Activated naive CD4-positive, alpha-beta T cell treated with Interleukin-2 at 50 U/mL for 16 hours (primary cell): ENCODE measurements at regions not wholly inside any gene's neighbourhood (a gene's known extent, or its start where the extent isn't known, plus 50 kb on each side); places are given as distances from the start of the nearest gene placed in this dataset.

Source experiments
- DNase-seq: peaks from one replicate; pipeline ENCODE4 v3.0.0-alpha.2; 2020

DNA sequence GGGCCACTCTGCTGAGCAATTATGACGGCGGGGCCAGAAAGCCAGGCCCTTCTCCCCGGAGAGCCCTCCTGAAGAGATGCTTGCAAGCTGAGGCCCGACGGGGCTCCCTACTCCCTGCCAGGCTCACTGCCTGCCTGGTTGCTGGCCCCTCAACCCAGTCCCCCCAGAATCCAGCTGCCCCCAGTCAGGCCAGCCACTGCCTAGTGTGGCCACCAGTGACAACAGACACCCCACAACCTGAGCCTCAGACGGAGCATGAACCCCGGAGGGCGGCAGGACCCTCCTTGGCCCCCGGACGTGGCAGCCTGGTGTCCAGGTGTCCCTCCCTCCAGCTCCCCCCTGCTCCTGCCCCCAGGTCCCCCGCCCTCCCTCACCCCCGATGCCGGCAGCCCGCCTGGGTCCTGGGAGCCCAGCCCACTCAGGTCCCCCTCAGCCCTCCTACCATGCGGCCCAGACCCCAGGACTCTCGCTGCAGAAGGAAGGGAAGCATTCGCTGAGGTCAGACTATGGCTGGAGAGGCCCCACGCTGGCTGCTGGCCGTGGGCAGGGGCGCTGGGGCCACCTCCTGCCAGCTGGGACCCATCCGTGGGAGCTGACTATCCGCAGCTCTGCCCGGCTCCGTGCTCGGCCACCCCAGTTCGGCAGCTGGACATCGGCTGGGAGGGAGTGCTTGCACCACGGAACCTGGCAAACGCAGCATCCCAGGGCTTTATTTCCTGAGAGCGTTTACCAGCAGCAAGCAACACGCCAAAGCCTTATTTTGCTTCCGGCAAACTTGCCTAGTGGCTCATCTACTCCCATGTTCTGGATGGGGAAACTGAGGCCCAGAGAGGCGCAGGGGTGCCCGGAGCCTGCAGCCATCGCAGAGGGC, 89.8 kb downstream of the UNCX start:
- DNase-seq = no peak

DNA sequence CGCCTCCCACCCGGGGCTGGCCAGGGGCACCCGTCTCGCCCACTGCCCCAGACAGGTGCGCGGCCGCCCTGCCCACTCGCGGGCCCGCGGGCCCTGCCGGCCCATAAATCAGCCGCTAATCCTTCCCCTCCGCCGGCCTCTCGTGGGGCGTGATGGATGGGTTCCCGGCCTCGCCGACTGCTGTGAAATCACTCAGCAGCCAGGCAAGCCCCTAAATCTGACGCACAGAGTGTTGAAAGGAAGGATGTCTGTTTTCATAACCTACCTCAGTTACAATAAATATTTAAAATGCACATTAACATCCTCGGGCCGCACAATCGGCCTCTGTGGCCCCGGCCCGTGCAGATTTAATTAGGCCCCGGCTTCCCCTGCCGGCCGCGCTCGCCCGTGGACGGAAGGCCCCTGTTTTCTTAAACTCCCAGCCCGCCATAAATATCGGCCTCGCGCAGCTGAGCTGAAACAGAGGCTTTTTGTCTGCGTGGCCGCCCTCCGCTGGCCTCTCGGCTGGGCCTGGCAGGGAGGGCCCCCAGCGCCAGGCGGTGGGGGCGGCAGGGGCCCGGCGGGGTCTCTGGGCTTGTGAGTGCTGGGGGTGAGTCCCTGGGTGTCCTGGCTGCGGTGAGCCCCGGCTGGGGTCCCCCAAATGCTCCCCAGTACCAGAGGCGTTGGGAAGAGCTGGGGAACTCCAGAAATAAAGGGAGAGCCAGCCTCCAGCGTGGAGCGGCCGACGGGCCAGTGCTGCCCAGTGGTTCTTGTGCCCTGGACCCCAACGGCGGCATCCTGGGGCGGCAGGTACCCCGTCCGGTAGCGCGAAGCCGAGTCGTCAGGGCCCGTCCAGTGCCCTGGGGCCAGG, 90.7 kb downstream of the UNCX start:
- no peak for DNase-seq

DNA sequence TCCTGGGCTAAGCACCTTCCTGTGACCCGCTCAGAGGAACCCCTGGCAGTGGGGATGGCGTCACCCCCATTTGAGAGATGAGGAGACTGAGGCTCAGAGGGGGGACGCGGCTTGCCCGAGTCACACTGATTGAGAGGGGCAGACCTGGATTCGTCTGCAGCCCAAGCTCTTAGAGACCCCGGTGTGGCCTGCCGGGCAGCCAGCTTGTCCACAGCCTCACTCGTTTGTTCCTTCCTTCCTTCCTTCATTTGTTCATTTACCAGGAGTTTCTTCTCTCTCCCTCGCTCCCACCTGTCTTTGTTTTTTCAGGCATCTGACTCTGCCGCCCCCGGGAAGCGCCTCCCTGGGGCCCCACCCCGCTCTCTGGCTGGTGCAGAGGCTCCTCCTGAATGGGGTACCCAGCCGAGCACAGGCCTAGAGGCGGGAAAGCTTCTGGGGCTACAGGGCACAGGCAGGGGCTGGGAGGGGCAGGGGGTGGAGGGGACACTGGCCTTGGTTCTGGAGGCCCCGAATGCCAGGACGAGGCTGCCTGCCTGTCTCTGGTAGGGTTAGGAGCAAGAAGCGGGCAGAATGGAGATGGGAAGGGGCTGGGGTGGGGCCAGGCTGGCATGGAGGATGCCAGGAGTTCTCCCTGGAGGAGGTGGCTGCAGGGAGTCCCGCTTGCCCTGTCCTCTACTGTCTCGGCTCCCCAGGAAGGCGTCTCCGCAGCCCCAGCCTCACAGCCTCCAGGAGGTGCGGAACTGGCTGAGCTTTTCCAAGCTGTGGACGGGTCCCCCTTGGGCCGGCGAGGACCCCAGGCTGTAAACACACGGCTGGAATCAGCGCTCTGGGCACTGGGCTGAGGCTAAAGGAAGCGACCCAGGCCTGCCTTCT, 91.6 kb downstream of the UNCX start:
- DNase-seq = no peak

DNA sequence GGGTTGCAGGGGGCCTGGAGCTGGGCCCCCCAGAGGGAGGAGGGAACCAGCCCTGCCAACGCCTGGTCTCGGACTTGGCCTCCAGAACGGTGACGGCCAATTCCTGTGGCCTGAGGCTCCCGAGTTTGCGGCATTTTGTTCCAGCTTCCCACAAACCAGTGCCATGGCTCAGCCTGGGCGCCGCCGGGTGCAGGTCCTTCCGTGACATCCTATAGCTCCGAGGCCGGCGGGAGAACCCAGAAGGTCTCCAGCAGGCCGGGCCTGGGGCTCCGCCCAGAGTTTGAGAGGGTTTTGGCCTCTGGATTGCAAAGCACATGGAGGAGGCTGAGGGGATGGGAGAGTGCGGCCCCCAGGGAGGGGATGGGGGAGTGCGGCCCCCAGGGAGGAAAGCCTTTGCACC, 92.6 kb downstream of the UNCX start:
- no peak for DNase-seq

DNA sequence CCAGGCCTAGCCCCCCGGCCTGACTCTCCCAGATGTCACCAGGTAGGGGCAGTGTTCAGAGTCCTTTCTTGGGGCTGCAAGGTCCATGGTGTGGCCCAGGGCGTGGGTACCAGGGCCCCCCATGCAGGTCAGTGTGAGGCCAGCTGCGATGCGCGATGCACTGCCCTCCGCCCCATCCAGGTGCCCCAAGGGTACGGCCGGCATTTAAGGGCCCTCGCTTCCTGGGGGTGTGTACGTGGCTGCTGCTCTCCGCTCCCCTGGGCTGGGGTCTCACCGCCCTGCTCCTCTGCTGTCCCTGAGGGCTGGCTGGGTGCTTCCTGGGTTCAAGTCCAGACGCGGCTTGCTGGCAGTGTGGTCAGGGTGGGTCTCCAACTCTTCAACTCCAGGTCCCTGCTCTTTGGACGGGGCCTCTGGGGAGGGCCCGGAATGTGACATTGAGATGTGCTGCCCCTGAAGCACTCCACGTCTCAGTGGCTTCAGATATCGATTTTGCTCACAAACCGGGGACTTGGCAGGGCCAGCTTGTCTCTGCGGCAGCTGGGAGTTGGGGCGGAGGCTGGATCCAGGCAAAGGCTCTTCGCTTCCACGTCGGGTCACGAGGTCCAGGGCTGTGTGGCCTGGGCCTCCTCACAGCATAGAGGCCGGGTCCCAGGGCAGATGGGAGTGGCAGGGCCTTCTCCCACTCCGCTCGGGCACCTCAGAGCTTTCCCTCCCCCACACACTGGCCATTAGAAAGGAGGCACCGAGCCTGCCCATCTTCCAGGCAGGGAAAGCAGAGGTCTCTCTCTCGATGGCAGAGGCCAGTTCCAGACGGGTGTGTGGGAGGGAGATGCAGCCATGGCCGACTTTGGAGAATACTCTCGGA, 93.2 kb downstream of the UNCX start:
- DNase-seq = no peak

DNA sequence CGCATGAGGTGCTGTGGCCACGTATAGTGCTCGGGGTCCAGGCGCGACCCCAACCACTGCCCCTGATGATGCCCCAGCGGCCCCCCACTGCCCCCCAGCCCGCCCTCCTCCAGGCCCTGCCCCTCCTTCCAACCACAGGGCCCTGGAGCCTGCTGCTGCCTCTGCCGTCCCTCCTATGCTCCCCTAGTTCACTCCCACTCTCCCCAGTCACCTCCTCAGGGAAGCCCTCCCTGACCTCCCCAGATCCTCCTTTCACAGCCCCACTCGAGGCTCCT, 93.8 kb downstream of the UNCX start:
- no peak for DNase-seq

DNA sequence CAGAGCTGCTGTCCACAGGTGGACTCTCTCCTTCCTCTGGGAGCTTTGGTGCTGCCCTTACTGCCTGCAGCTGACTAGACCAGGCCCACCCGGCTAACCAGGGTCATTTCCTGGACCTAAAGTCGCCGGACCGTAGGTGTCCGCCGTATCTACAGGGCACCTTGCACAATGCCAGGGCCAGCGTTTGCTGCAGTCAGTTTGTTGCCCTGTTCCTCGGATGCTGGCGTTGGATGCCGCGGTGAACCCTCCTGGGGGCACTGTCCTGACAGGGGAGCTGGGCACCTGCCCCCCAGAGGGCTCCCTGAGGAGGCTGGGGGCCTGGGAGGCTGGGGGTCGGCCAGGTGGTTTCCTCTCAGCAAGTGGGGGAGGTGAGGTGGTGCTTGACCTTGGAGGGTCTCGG, 96.6 kb downstream of the UNCX start:
- no peak for DNase-seq

DNA sequence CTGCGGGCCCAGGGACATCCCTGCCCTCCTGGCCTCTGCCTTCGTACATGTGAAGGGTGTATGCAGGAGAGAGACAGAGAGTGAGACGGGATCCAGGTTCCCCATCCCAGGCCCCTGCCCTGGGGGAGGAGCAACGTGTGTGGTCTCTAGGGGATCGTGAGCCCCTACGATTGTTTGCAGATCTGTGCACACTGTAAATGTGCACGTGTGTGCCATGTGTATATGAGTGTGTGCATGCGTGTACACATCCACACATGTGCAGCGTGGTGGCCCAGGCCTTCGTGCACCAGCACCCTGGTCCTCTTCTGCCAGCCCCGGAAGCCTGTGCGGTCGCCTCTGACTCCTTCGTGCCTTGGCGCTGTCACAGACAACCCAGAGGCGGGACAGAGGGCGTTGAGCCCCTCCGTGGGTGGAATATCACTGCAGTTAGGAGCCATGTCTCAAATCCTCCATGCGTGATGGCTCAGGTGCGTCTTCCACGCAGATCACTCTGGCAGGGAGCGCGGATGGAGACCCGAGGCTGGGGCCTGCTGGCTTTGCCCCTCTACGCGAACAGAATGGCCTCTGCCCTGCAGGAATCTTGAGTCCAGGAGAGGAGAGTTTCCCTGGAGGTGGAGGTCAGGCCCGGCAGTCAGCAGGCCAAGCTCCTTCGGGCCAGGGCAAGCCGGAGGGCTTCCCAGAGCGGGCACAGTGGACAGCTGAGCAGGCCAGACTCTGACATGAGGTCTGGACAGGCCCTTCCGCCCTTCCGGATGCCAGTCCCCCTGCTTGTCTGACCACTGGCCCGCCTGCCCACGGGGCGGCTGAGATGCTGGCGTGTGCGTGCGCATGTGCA, 97.5 kb downstream of the UNCX start:
- DNase-seq = no peak

DNA sequence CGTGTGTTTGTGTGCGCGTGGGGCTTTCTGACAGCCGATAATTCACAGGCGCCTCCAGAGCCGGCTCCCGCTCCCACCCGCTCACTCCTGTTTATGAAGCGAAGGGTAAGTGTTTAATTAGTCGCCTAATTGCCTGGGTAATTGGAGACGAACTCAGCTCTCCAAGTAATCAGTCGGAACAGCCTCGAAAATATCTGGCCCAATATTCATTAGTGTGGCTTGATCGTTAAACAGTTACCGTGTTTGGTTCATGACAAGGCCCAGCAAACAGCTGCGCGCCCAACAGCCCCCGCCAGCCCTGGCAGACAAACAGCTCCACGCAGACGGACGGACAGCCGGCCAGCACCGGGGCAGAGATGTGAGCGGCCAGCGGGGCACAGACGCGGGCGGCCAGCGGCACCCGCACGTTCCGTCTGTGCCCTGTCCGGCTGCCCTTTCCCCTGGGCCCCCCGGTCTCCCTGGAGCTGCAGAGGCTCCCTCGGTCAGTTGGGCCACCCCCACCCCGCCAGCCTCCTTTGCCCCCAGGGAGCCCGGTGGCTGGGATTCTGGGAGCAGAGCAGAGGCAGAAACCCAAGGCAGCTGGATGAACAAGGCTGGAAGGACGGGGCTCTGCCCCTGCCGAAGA, 98.2 kb downstream of the UNCX start:
- DNase-seq = no peak

DNA sequence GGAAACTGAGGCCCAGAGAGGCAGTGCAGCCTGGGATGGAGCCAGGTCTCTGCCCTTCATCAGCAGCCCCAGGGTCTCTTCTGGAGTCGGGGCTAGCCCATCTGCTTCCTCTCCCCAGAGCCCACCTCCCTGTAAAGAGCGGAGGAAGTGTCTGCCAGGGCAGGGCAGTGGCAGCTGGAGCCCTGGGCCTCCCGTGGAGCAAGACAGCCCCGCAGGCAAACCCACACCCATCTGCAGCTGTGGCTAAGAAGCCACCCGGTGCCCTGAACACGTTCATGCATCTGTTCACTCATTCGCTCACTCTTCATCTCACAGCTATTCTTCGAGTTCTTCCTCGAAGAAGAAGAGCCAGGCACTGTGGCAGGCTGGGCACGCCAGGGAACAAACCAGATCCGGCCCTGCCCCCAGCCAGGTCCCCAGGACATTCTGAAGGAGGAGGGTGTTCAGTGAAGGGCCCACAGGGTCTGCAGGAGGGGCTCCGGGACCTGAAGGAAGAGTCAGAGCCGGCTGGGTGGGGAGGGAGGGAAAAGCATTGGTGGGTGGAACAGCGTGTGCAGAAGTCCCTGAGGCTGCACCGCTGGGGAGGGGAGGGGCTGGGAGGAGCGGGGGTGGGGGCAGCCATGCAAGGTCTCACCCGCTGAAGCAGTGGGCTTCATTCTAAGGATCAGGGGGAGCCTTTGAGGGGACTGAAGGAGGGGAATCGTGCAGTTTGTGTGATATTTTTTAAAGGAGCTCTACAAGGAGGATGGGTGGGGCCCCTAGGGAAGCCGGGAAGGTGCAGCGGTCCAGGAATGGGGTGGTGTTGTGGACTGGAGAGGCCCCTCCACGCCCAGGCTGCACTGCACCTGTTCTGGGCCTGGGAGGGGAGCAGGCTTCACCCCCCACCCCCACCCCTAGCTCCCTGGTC, 99.1 kb downstream of the UNCX start:
- DNase-seq = no peak

DNA sequence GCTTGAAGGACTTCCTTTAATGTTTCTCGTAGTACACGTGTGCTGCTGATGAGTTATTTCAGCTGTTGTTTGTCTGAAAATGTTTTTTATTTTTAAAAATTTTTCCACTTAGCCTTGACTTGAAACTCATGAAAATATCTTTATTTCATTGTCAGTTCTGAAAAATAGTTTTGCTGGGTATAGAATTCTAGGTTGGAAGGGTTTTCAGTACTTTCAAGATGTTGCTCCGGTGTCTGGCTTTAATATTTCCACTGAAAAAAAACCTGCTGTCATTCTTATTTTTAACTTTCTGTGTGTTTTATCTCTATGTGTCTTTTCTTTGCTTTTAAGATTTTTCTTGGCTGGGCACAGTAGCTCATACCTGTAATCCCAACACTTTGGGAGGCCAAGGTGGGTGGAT, 103.8 kb downstream of the UNCX start:
- no peak for DNase-seq

DNA sequence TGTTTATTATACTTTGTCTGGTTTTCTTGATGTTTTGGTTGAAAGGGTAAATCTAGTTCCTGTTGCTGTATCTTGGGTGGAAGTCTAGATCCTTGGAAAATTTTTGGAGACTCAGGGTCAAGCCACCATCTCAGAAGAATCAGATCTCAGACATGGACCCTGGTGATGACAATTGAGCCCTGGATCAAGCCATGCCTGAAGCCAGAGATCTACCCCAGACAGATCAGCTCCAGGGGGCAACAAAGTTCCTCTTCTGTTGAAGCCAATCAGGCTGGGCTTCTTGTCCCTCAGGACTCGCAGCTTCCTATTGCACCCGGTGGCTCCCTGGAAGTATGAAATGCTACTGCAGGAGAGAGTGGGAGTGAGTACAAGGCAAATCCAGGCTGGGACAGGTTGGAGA, 106.9 kb downstream of the UNCX start:
- no peak for DNase-seq

DNA sequence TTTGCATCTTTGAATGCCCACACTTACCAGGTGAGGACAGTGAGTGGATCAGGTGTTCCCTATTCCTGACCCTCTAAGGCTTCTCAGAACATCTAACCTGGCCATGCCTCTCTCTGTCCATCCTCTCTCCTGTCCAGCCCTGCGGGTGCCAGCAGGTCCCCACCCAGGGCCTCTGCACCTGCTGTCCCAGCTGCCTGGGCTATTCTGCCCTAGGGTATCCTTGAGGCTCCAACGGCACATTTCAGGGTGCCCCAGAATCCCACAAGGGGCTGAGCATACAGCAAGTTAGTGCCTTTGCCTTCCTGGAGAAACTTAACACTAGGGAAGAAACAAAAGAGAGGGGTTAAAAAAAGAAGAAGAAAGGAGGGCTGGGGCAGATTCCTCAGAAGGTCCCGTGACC, 107.4 kb downstream of the UNCX start:
- DNase-seq = no peak

DNA sequence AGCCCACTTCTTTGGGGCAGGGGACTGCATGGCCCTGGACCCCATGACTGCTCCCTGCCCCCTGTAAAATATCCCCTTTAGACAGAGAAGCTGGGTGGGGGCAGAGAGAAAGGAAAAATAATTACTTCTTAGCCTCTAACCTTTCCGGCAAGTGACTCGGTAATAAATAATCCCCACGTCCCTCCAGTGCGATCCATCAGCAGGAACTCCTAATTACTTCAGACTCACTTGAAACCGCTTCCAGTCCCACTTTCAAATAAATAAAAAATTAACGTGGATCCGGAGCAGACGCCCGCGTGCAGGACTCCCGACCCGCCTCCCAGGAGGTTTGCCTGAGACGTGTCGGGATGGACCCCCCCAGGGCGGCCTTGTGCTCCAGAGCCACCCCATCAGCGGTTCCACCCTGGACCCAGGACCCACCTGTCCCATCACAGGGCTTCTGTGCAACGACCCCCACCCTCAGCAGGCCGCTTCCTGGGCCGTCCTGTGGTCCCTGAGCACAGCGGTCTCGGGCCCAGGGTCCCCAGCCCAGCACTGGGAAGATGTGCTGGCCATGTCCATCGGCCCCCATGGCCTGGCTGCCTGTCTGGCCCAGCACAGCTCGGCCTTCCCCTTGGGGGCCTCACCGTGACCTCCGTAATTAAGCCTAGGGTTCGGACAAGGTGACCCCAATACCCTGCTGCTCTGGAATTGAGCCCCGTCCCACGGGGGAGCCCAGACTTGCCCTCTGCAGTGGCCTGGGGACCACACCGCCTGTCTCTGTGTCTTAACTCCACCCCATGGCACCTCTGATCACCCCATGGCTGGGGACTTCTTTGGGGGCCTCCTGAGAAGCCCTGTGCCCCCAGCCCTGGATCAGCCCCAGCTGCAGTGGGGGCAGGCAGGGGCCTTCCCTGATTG, 108.0 kb downstream of the UNCX start:
- DNase-seq = no peak

DNA sequence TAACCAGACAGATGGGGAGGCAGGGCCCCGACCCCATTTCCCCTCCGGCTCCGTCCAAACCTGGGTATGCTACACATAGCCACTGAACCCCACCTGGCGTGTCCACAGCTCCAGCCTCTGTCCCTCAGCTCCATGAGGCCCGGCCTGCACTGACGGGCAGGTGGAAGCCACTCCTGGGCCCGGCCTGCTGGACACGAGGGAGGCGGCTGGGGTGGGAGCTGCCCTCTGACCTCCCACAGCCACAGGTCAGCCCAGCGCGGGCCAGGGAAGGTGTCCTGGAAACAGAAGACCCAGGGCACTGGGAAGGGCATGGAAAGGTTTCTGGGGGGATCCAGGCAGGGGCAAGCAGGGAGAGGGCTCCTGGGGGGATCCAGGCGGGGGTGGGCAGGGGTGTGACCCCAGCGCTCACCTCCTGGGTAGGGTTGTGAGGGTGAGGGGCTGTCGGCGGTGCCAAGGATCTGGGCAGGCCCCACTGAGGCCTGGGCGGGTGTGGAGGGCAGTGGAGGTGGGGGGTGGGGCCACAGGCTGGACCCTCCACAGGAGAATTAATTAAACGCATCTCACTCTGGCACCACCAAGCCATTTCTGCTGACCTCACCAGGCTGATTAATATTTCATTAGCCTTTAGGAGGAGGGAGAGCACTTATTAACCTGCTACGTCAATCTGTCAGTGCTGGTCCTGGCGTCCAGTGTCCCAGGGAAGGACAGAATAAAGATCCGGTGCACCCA, 108.9 kb downstream of the UNCX start:
- no peak for DNase-seq

DNA sequence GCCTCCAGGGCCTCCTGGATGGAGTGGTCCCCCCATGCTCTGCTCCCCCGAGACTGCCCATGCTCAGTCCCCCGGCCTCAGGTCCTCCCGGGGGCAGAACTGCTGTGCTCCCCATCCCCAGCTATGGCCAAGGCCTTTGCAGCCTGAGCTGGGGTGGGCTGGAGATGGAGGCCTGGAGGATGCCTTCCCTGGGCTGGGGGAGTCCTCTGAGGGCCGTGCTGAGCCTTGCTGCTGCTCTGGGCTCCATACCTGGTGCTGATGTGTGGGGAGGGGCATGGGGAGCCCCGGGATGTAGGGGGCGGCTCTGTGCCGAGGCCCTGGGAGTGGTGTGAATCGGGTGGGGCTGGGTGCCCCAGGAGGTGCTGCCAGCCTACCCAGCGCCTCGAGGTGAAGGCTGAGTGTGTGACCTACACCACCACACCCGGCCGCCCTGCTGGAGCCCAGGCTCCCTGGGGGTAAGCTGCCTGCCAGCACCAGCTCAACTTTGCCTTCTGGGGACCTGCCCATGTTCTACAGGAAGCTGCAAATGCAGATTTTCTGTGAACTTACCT, 109.5 kb downstream of the UNCX start:
- no peak for DNase-seq

DNA sequence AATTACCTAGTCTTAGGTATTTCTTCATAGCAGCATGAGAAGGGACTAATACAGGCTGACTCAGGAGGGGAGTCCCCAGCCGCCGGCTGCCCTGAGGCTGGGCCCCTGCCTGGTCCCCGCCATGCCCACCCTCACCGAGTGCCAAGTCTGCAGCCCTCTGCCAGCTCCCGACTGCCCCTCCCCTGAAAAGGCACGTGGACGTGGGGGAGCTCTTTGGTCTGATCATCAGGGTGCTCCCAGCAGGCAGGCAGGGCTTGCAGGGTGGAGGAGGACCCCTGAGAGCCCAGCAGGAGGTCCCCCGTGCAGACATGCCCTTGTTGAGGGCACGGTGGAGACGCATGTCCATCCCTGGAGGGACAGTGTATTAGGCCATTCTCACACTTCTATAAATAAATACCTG, 110.9 kb downstream of the UNCX start:
- DNase-seq = no peak

DNA sequence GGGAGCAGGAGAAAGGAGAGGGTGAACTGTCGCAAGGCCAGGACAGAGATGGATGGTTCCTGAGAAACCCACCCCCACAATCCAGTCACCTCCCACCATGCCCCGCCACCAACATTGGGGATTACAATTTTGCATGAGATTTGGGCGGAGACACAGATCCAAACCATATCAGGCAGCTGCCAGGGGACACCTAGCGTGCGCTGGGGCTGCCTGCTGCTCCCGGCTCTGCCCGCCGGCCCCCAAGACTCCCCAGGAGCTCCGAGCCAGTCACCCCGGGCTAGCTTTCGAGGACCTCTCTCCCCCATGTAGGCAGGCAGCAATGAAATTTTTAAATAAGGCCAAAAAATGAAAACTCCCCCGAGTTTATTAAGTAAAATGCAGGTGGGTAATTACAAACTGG, 111.7 kb downstream of the UNCX start:
- DNase-seq = no peak
